ENCODE measurements at regions not wholly inside any gene's neighbourhood (a gene's known extent, or its start where the extent isn't known, plus 50 kb on each side); places are given as distances from the start of the nearest gene placed in this dataset.

DNA sequence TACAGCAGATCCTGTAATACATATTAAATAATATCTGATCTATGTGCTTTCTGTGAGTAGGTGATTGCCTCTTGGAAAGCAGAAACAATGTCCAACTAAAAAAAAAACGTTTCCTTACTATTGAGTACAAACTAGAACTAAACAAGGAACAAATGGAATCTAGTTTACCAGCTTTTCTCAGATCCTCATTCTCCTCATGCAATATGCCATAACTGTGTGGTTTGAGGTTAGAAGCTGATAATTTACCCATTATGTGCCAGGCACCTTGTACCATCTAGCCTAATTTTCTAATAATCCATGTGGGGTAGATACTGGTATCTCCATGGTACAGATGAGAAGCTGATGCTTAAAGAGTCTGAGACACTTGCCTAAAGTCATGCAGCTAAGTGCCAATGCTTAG is 154.7 kb downstream of the PTGER3 start:
- no peak overlapping the region for H3K4me3 ChIP-seq
- H4K20me1 ChIP-seq, result no peaks in the 10 kb centered on the region
- no peak for TF ChIP-seq Cebpa-rat (IDR thresholded peaks at IDR 0.05)
- peaks cover 0 to 31% (median 7%) of the 10 kb centered on the region in 10 experiments; a peak in 10 of 20 replicates for H3K4me1 ChIP-seq
- H3K4me2 ChIP-seq, result peak overlapping the region in 4 of 11 experiments; percentile 45 to 65 (median 48); a peak in 5 of 22 replicates
- no peaks in the 10 kb centered on the region for H3K36me3 ChIP-seq
- no peaks in the 10 kb centered on the region for H3K9me3 ChIP-seq (replicated peaks in 1 of 11)
- no peaks in the 10 kb centered on the region for H3K27me3 ChIP-seq
- no peak overlapping the region for H3K27ac ChIP-seq
- no peak overlapping the region for H3K9ac ChIP-seq

DNA sequence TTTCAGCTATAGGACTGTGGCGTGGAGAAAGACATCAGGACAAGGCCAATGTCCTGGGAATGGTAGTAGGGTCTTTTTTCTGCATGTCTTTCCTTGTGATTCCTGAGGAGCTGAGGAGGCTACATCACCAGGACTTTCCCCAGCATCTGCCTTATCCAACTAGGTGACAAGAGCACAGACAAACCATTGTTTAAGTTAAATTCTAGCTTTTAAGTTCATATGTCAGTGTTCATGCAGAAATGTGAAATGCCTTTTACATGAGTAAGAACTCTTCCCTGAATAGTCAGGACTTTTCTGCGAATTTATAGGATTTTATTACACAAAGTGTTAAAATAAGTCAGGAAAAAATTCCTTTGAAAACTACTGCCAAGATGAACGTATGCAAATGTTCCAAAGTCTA is 154.2 kb downstream of the PTGER3 start:
- Histone ChIP-seq H3K4me3 (no peak overlapping the region), H4K20me1 (no peaks in the 10 kb centered on the region), H3K4me1 (peaks cover 0 to 31% (median 7%) of the 10 kb centered on the region in 10 experiments; a peak in 10 of 20 replicates), H3K9ac (no peak overlapping the region), H3K27ac (no peak overlapping the region), H3K27me3 (no peaks in the 10 kb centered on the region), H3K9me3 (replicated peaks in 1 of 11) (no peaks in the 10 kb centered on the region), H3K36me3 (no peaks in the 10 kb centered on the region), H3K4me2 (peak overlapping the region in 4 of 11 experiments; percentile 45 to 65 (median 48); a peak in 4 of 22 replicates)
- no peak for TF ChIP-seq Cebpa-rat (IDR thresholded peaks at IDR 0.05)

DNA sequence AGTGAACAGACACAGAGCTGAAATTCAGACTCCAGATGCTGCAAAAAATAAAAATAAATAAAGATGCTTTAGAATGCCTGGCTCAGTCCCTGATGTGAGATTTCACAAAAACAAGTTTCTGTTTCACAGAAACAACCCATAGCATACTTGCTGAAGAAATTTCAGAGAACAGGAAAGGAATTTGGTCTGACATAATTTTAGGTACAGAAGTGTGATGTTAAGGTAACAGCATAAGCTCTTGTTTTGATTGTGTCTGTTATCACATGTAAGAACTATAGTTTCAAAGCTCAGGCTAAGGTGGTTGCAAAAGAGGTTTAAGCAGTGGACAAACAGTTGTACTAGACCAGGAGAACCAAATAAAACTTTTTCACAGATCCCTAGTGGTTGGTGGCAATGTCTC is 152.1 kb downstream of the PTGER3 start:
- no peak overlapping the region for H3K27ac ChIP-seq
- no peak overlapping the region for H3K4me2 ChIP-seq
- no peak overlapping the region for H3K9ac ChIP-seq
- no peaks in the 10 kb centered on the region for H3K27me3 ChIP-seq
- H3K4me1 ChIP-seq, result peaks cover 0 to 30% (median 7%) of the 10 kb centered on the region in 10 experiments; a peak in 10 of 20 replicates
- no peaks in the 10 kb centered on the region for H4K20me1 ChIP-seq
- H3K9me3 ChIP-seq (replicated peaks in 1 of 11), result no peaks in the 10 kb centered on the region
- no peak overlapping the region for H3K4me3 ChIP-seq
- no peaks in the 10 kb centered on the region for H3K36me3 ChIP-seq
- no peak for TF ChIP-seq Cebpa-rat (IDR thresholded peaks at IDR 0.05)

DNA sequence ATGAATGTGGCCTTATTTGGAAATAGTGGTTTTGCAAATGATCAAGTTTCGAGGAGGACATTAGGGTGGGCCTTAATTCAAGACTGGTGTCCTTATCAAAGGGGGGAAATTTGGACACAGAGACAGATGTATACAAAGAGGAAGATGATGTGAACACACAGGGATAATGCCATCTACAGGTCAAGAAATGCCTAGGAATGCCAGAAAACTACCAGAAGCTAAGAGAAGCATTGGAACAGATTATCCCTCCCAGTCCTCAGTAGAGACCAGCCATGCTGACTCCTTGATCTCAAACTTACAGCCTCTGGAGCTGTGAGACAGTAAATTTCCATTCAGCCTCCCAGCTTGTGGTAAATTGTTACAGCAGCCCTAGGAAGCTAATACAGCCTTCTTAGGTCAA is 151.4 kb downstream of the PTGER3 start:
- H3K36me3 ChIP-seq, result no peaks in the 10 kb centered on the region
- no peaks in the 10 kb centered on the region for H4K20me1 ChIP-seq
- no peak overlapping the region for H3K9ac ChIP-seq
- H3K4me2 ChIP-seq, result no peak overlapping the region
- no peak for TF ChIP-seq Cebpa-rat (IDR thresholded peaks at IDR 0.05)
- no peaks in the 10 kb centered on the region for H3K27me3 ChIP-seq
- H3K9me3 ChIP-seq (replicated peaks in 1 of 11), result no peaks in the 10 kb centered on the region
- no peak overlapping the region for H3K4me3 ChIP-seq
- no peak overlapping the region for H3K27ac ChIP-seq
- H3K4me1 ChIP-seq, result peaks cover 0 to 24% (median 7%) of the 10 kb centered on the region in 10 experiments; a peak in 10 of 20 replicates

DNA sequence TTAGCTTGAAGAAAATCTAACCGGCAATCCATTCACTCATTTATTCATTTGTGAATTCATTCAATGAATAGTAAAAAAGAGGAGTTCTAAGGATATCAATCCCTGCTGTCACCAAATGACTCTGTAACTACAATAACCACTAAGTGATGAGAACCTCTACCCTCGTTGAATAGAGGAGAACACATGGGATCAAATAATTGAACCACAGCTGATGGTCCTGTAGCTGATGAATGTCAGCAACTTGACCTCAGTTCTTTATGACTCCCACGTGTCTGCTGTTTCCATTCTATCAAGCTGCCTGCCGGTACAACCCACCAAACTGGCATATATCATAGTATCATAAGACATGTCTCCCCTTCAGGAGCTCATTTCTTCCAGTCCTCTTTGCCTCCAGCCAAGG is 150.3 kb downstream of the PTGER3 start:
- no peak overlapping the region for H3K9ac ChIP-seq
- no peaks in the 10 kb centered on the region for H3K36me3 ChIP-seq
- H3K27me3 ChIP-seq, result no peaks in the 10 kb centered on the region
- H3K9me3 ChIP-seq (replicated peaks in 1 of 11), result no peaks in the 10 kb centered on the region
- TF ChIP-seq Cebpa-rat (IDR thresholded peaks at IDR 0.05), result no peak
- no peak overlapping the region for H3K4me3 ChIP-seq
- no peaks in the 10 kb centered on the region for H4K20me1 ChIP-seq
- no peak overlapping the region for H3K4me2 ChIP-seq
- peaks cover 0 to 13% (median 5%) of the 10 kb centered on the region in 10 experiments; a peak in 10 of 20 replicates for H3K4me1 ChIP-seq
- no peak overlapping the region for H3K27ac ChIP-seq

DNA sequence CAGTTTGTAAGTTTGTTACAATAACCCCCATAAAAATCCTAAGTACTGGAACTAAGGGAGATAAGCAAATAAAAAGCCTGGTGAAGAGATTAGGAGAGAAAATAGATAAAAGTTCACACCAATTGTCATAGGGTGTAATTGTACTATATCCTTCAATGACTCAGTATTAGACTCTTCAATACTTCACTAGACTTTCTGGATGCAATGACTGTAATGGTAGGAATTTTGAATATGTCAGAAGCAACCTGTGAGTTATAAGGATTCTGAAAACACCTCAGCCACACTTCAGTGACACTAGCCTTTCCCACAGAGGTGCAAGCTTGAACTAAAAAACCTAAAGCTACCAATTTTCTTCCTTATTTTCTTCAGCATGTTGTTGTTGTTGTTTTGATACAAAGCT is 147.9 kb downstream of the PTGER3 start:
- Histone ChIP-seq H3K27ac (no peak overlapping the region), H3K36me3 (no peaks in the 10 kb centered on the region), H3K4me2 (no peak overlapping the region), H4K20me1 (no peaks in the 10 kb centered on the region), H3K9me3 (replicated peaks in 1 of 11) (no peaks in the 10 kb centered on the region), H3K4me3 (no peak overlapping the region), H3K4me1 (no peaks in the 10 kb centered on the region), H3K27me3 (no peaks in the 10 kb centered on the region), H3K9ac (no peak overlapping the region)
- no peak for TF ChIP-seq Cebpa-rat (IDR thresholded peaks at IDR 0.05)

DNA sequence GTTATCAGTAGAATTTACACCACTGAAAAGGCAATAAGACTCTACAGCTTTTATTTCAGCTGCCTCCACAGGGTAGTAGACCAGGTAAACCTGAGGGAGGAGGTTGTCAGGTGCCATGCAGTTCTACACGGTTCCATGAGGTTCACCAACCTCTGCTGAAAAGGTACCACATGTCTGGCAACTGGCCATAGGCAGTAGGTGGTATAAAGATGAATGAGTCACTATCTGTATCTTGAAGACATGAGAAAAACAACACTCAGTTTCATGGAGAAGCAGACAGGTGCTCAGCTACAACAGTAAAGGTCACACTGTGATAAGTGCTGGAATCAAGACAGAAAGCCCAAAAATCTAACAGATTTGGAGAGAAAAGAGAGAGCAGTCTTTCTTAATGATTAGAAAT is 145.4 kb downstream of the PTGER3 start:
- no peak overlapping the region for H3K4me3 ChIP-seq
- no peaks in the 10 kb centered on the region for H3K4me1 ChIP-seq
- TF ChIP-seq Cebpa-rat (IDR thresholded peaks at IDR 0.05), result no peak
- H3K27ac ChIP-seq, result no peak overlapping the region
- no peaks in the 10 kb centered on the region; a peak in 1 of 22 replicates for H3K9me3 ChIP-seq (replicated peaks in 1 of 11)
- no peak overlapping the region for H3K4me2 ChIP-seq
- no peaks in the 10 kb centered on the region for H3K36me3 ChIP-seq
- H3K27me3 ChIP-seq, result no peaks in the 10 kb centered on the region
- no peaks in the 10 kb centered on the region for H4K20me1 ChIP-seq
- H3K9ac ChIP-seq, result no peak overlapping the region

DNA sequence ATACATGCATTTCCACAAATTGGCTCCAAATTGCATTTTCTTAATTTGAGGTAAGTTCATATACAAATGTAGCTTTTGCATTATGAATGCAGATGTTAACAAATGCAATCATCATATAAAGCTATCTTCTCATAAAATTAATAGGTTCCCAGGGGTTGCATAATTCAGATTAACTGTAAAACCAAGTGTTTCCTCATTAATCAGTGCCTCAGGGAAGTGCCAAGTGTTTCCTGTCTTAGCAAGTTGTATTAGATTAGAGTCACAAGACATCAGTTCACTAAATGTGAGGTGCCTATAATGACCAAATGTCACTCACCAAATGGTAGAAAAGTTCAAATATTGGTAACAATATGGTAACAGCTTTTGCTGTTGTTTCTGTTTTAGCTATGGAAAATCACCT is 140.8 kb downstream of the PTGER3 start:
- no peak overlapping the region for H3K27ac ChIP-seq
- TF ChIP-seq Cebpa-rat (IDR thresholded peaks at IDR 0.05), result no peak
- no peaks in the 10 kb centered on the region for H3K36me3 ChIP-seq
- H3K9me3 ChIP-seq (replicated peaks in 1 of 11), result no peaks in the 10 kb centered on the region; a peak in 1 of 22 replicates
- H3K4me2 ChIP-seq, result no peak overlapping the region
- H3K9ac ChIP-seq, result no peak overlapping the region
- no peaks in the 10 kb centered on the region for H3K4me1 ChIP-seq
- H4K20me1 ChIP-seq, result no peaks in the 10 kb centered on the region
- no peaks in the 10 kb centered on the region for H3K27me3 ChIP-seq
- H3K4me3 ChIP-seq, result no peak overlapping the region

DNA sequence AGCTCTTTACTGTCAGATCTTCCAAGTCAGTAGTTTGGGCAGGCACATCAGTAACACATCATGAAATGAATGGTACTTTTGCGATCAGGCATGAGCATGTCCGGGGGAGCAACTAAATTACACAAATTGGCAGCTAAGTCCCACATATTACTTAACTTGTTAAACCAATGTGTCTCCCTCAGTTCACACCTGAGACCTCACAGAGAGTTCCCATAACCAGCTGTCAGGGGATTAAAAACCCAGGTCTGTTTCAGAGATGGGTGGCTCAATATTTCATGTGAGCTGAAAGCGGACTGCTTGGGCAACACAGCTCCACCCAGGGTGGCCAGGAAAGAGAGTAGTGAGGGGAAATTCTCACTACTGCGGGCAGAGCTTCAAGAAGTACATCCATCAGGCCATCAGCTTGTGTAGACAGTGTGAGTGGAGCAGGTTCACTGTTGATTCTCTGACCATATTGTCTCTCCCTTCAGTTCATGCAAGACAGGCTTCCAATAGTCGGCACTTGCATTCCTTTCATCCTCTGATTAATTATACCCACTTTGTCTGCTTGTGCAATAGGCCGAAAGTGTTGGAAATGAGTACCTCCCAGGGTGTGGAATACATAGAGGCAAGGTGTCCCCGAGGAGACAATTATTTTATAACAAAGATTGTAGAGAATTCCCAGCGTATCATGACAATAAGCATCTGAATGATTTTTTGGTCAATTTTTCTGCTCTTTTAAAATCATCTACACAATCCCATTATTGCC is 139.9 kb downstream of the PTGER3 start:
- Histone ChIP-seq H3K27me3 (no peaks in the 10 kb centered on the region), H3K4me3 (no peak overlapping the region), H3K4me1 (no peaks in the 10 kb centered on the region), H3K9ac (no peak overlapping the region), H3K27ac (no peak overlapping the region), H3K4me2 (no peak overlapping the region), H4K20me1 (no peaks in the 10 kb centered on the region), H3K9me3 (replicated peaks in 1 of 11) (no peaks in the 10 kb centered on the region; a peak in 1 of 22 replicates), H3K36me3 (no peaks in the 10 kb centered on the region)
- no peak for TF ChIP-seq Cebpa-rat (IDR thresholded peaks at IDR 0.05)

DNA sequence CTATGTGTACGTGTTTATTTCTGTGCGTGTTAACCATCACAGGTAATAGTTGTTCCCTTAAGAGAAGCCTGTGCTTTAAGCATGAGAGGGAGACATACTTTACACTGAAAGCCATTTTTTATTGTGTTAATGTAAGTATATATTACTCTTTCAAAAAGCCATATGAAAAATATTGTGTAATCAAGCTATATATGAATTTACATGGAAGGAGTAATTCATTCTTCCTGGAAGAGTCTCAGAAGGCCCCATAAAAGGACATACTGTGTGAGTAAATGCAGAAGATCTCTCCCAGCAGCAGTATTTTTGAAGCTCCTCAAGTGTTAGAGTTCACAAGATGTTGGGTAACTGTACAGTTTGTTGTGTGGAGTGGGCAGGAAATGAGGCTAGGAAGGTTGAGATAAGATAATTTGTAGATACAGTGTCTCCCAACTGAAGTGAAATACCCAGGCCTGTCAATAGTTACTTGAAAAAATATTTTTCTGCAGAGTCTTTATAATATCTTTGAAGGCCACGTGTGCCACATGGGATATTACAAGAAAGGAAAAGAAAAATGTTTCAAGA is 138.3 kb downstream of the PTGER3 start:
- H3K27me3 ChIP-seq, result no peaks in the 10 kb centered on the region
- H3K27ac ChIP-seq, result no peak overlapping the region
- no peak overlapping the region for H3K9ac ChIP-seq
- no peak overlapping the region for H3K4me2 ChIP-seq
- H4K20me1 ChIP-seq, result no peaks in the 10 kb centered on the region
- no peaks in the 10 kb centered on the region for H3K36me3 ChIP-seq
- H3K9me3 ChIP-seq (replicated peaks in 1 of 11), result no peaks in the 10 kb centered on the region; a peak in 1 of 22 replicates
- no peaks in the 10 kb centered on the region for H3K4me1 ChIP-seq
- no peak for TF ChIP-seq Cebpa-rat (IDR thresholded peaks at IDR 0.05)
- H3K4me3 ChIP-seq, result no peak overlapping the region

Data from BLaER1 treated with 17β-estradiol and CSF1 and Interleukin-3, amounts not matched to agents 10 nM and 100 nM (cell line).